ENCODE measurements at regions not wholly inside any gene's neighbourhood (a gene's known extent, or its start where the extent isn't known, plus 50 kb on each side); places are given as distances from the start of the nearest gene placed in this dataset.

DNA sequence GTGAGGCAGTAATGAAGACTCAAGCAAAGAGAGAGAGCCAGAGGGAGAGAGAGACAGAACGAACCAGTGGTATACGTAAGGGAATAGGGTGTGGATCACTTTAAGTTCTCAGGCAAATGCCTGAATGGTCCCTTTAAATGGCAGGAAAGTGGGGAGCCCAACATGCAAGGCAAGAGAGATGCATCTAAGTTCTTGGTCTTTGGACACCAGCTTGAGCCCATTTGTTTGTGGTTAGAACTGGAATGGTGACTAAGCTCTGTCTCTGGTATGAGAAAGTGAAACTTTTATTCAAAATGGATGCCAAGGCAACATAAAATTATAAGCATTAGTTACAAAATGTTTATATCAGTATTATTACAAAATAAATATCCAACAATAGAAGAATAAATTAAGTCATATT lies 192.2 kb upstream of the ALG10 start:
- Mint-ChIP-seq H3K4me1 (no peaks in the 10 kb centered on the region), H3K36me3 (ENCODE audit: low read depth) (no peaks in the 10 kb centered on the region), H3K27ac (no peak overlapping the region), H3K27me3 (ENCODE audit: insufficient read depth, low read depth, poor library complexity) (no peaks in the 10 kb centered on the region), H3K9me3 (no peaks in the 10 kb centered on the region), H3K4me3 (no peak overlapping the region)
- no peak overlapping the region for H3K27ac ChIP-seq (ENCODE audit: low read depth)
- H3K79me2 ChIP-seq (replicated peaks; ENCODE audit: insufficient read depth), result no peaks in the 10 kb centered on the region
- no peaks in the 10 kb centered on the region for H3K9me2 ChIP-seq (ENCODE audit: insufficient read depth)
- H2AFZ ChIP-seq, result 0 out of 2 replicates have a peak overlapping the region, but pooled peaks have one; percentile 40
- DNase-seq (ENCODE audit: low spot score) (no peak), ATAC-seq (no peak)
- no peaks in the 10 kb centered on the region for H3F3A ChIP-seq (replicated peaks; ENCODE audit: low read depth)
- no peak overlapping the region for H3K4me2 ChIP-seq
- H3K4me3 ChIP-seq, result no peak overlapping the region
- H3K4me1 ChIP-seq (ENCODE audit: insufficient read depth), result no peaks in the 10 kb centered on the region
- no peaks in the 10 kb centered on the region for H4K20me1 ChIP-seq (replicated peaks; ENCODE audit: insufficient read depth)
- TF ChIP-seq, protein P1, sequence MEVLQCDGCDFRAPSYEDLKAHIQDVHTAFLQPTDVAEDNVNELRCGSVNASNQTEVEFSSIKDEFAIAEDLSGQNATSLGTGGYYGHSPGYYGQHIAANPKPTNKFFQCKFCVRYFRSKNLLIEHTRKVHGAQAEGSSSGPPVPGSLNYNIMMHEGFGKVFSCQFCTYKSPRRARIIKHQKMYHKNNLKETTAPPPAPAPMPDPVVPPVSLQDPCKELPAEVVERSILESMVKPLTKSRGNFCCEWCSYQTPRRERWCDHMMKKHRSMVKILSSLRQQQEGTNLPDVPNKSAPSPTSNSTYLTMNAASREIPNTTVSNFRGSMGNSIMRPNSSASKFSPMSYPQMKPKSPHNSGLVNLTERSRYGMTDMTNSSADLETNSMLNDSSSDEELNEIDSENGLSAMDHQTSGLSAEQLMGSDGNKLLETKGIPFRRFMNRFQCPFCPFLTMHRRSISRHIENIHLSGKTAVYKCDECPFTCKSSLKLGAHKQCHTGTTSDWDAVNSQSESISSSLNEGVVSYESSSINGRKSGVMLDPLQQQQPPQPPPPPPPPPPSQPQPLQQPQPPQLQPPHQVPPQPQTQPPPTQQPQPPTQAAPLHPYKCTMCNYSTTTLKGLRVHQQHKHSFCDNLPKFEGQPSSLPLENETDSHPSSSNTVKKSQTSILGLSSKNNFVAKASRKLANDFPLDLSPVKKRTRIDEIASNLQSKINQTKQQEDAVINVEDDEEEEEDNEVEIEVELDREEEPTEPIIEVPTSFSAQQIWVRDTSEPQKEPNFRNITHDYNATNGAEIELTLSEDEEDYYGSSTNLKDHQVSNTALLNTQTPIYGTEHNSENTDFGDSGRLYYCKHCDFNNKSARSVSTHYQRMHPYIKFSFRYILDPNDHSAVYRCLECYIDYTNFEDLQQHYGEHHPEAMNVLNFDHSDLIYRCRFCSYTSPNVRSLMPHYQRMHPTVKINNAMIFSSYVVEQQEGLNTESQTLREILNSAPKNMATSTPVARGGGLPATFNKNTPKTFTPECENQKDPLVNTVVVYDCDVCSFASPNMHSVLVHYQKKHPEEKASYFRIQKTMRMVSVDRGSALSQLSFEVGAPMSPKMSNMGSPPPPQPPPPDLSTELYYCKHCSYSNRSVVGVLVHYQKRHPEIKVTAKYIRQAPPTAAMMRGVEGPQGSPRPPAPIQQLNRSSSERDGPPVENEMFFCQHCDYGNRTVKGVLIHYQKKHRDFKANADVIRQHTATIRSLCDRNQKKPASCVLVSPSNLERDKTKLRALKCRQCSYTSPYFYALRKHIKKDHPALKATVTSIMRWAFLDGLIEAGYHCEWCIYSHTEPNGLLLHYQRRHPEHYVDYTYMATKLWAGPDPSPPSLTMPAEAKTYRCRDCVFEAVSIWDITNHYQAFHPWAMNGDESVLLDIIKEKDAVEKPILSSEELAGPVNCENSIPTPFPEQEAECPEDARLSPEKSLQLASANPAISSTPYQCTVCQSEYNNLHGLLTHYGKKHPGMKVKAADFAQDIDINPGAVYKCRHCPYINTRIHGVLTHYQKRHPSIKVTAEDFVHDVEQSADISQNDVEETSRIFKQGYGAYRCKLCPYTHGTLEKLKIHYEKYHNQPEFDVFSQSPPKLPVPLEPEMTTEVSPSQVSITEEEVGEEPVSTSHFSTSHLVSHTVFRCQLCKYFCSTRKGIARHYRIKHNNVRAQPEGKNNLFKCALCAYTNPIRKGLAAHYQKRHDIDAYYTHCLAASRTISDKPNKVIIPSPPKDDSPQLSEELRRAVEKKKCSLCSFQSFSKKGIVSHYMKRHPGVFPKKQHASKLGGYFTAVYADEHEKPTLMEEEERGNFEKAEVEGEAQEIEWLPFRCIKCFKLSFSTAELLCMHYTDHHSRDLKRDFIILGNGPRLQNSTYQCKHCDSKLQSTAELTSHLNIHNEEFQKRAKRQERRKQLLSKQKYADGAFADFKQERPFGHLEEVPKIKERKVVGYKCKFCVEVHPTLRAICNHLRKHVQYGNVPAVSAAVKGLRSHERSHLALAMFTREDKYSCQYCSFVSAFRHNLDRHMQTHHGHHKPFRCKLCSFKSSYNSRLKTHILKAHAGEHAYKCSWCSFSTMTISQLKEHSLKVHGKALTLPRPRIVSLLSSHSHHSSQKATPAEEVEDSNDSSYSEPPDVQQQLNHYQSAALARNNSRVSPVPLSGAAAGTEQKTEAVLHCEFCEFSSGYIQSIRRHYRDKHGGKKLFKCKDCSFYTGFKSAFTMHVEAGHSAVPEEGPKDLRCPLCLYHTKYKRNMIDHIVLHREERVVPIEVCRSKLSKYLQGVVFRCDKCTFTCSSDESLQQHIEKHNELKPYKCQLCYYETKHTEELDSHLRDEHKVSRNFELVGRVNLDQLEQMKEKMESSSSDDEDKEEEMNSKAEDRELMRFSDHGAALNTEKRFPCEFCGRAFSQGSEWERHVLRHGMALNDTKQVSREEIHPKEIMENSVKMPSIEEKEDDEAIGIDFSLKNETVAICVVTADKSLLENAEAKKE (CRISPR knock-in tag; IDR thresholded peaks at IDR 0.05), result no peak
- no peak for TF ChIP-seq STAT1 (IDR thresholded peaks at IDR 0.05; ENCODE audit: unreplicated experiment)
- no peak for TF ChIP-seq ZNF114 (CRISPR knock-in tag; IDR thresholded peaks at IDR 0.05)
- TF ChIP-seq, protein P2, sequence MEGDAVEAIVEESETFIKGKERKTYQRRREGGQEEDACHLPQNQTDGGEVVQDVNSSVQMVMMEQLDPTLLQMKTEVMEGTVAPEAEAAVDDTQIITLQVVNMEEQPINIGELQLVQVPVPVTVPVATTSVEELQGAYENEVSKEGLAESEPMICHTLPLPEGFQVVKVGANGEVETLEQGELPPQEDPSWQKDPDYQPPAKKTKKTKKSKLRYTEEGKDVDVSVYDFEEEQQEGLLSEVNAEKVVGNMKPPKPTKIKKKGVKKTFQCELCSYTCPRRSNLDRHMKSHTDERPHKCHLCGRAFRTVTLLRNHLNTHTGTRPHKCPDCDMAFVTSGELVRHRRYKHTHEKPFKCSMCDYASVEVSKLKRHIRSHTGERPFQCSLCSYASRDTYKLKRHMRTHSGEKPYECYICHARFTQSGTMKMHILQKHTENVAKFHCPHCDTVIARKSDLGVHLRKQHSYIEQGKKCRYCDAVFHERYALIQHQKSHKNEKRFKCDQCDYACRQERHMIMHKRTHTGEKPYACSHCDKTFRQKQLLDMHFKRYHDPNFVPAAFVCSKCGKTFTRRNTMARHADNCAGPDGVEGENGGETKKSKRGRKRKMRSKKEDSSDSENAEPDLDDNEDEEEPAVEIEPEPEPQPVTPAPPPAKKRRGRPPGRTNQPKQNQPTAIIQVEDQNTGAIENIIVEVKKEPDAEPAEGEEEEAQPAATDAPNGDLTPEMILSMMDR (conservative IDR thresholded peaks at IDR 0.05; ENCODE audit: low read depth in 2 of 2), result no peak
- TF ChIP-seq POLR2AphosphoS5 (IDR thresholded peaks at IDR 0.05; ENCODE audit: low read depth), result no peak
- TF ChIP-seq, protein P3, sequence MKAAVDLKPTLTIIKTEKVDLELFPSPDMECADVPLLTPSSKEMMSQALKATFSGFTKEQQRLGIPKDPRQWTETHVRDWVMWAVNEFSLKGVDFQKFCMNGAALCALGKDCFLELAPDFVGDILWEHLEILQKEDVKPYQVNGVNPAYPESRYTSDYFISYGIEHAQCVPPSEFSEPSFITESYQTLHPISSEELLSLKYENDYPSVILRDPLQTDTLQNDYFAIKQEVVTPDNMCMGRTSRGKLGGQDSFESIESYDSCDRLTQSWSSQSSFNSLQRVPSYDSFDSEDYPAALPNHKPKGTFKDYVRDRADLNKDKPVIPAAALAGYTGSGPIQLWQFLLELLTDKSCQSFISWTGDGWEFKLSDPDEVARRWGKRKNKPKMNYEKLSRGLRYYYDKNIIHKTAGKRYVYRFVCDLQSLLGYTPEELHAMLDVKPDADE (IDR thresholded peaks at IDR 0.05), result no peak
- no peak for TF ChIP-seq JUNB (IDR thresholded peaks at IDR 0.05; ENCODE audit: unreplicated experiment)
- TF ChIP-seq EZH2 (IDR thresholded peaks at IDR 0.05; ENCODE audit: low read depth, unreplicated experiment), result no peak
- TF ChIP-seq NANOG (IDR thresholded peaks at IDR 0.05; ENCODE audit: borderline replicate concordance), result no peak
- TF ChIP-seq, protein P4, sequence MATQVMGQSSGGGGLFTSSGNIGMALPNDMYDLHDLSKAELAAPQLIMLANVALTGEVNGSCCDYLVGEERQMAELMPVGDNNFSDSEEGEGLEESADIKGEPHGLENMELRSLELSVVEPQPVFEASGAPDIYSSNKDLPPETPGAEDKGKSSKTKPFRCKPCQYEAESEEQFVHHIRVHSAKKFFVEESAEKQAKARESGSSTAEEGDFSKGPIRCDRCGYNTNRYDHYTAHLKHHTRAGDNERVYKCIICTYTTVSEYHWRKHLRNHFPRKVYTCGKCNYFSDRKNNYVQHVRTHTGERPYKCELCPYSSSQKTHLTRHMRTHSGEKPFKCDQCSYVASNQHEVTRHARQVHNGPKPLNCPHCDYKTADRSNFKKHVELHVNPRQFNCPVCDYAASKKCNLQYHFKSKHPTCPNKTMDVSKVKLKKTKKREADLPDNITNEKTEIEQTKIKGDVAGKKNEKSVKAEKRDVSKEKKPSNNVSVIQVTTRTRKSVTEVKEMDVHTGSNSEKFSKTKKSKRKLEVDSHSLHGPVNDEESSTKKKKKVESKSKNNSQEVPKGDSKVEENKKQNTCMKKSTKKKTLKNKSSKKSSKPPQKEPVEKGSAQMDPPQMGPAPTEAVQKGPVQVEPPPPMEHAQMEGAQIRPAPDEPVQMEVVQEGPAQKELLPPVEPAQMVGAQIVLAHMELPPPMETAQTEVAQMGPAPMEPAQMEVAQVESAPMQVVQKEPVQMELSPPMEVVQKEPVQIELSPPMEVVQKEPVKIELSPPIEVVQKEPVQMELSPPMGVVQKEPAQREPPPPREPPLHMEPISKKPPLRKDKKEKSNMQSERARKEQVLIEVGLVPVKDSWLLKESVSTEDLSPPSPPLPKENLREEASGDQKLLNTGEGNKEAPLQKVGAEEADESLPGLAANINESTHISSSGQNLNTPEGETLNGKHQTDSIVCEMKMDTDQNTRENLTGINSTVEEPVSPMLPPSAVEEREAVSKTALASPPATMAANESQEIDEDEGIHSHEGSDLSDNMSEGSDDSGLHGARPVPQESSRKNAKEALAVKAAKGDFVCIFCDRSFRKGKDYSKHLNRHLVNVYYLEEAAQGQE (IDR thresholded peaks at IDR 0.05; ENCODE audit: unreplicated experiment), result no peak
- no peaks in the 10 kb centered on the region for H3K36me3 ChIP-seq (ENCODE audit: insufficient read depth)
- no peaks in the 10 kb centered on the region for H3K27me3 ChIP-seq (ENCODE audit: insufficient read depth)
